T-helper 2 cell treated with Interferon-gamma antibody and Interleukin-4, amounts not matched to agents 5 μg/mL and 100 μg/mL, for 36 hours (primary cell): ENCODE measurements at regions not wholly inside any gene's neighbourhood (a gene's known extent, or its start where the extent isn't known, plus 50 kb on each side); places are given as distances from the start of the nearest gene placed in this dataset.

ENCODE experiments used
- DNase-seq: peaks from one replicate; pipeline ENCODE4 v3.0.0; 2021; ENCODE audit warnings: low spot score
- H3K27ac Mint-ChIP-seq: one replicate; pipeline ENCODE4 v1.8.0; 2021; ENCODE audit warnings: mild to moderate bottlenecking, mixed read lengths
- H3K27me3 Mint-ChIP-seq: one replicate; pipeline ENCODE4 v1.8.0; 2021; ENCODE audit warnings: low read depth, mixed read lengths
- H3K36me3 Mint-ChIP-seq: one replicate; pipeline ENCODE4 v1.8.0; 2021; ENCODE audit warnings: low read depth, mixed read lengths
- H3K4me1 Mint-ChIP-seq: one replicate; pipeline ENCODE4 v1.8.0; 2021; ENCODE audit warnings: low read depth, mixed read lengths
- H3K4me3 Mint-ChIP-seq: one replicate; pipeline ENCODE4 v1.8.0; 2022; ENCODE audit warnings: mild to moderate bottlenecking, moderate library complexity, mixed read lengths
- H3K9me3 Mint-ChIP-seq: one replicate; pipeline ENCODE4 v1.8.0; 2021; ENCODE audit warnings: mixed read lengths

DNA sequence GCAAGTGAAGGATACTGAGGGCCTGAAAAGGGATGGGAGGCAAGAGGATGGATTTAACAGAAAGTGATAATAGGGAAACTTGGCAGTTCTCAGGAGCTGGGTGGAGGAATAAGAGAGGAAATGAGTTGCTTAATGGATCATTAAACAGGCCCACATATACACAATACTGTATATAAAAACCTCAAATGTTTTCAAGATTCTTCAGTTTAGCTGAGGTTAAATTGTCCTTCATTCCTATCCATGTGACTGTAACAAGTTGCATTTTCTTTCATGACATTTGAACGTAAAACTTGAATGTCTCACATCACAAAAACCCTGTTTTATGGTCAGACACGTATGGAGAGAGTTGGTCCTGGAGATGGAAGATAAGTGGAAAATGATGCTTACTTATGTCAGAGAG is 76.5 kb upstream of the PLAC8 start:
- Mint-ChIP-seq H3K9me3 (no peaks in the 10 kb centered on the region), H3K4me3 (no peak overlapping the region), H3K4me1 (peaks cover 3% of the 10 kb centered on the region), H3K27ac (no peak overlapping the region), H3K27me3 (peaks cover 7% of the 10 kb centered on the region), H3K36me3 (peaks cover 1% of the 10 kb centered on the region)
- DNase-seq, result no peak

DNA sequence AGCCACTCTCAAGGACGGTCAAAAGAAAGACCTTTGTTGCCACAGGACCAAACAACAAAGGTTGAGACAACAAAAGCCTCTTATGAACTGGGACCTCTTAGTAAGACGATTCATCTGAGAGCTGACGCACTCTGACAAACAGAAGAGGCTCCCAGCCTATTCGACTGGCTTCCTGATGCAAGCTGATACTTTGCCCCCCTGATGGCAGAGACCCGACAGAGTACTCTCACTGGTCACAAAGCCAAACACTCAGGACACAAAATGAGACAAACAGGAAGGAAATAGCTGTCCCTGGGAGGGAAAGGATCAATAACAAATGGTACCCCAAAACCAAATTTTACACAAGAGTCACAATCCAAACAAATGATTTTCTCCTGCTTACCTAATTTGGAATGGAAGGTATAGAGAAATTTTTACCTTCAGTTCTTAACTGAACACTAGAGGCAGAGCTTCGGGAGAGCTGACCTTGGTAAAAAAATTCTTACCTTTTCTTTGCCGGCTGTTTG is 75.2 kb upstream of the PLAC8 start:
- Mint-ChIP-seq H3K4me3 (no peak overlapping the region), H3K36me3 (peaks cover 1% of the 10 kb centered on the region), H3K27me3 (peaks cover 7% of the 10 kb centered on the region), H3K27ac (no peak overlapping the region), H3K9me3 (no peaks in the 10 kb centered on the region), H3K4me1 (peaks cover 3% of the 10 kb centered on the region)
- DNase-seq, result no peak

- Mint-ChIP-seq H3K9me3 (no peaks in the 10 kb centered on the region), H3K4me3 (no peak overlapping the region), H3K36me3 (no peaks in the 10 kb centered on the region), H3K4me1 (no peaks in the 10 kb centered on the region), H3K27ac (no peak overlapping the region), H3K27me3 (peaks cover 20% of the 10 kb centered on the region)
- DNase-seq, result no peak
These were observed 66.0 kb upstream of the PLAC8 start for GRCh38 chr4:83180431-83180968.

GRCh38 chr4:83179205-83179604 is 64.7 kb upstream of the PLAC8 start:
- Mint-ChIP-seq H3K9me3 (no peaks in the 10 kb centered on the region), H3K27ac (no peak overlapping the region), H3K36me3 (no peaks in the 10 kb centered on the region), H3K4me3 (no peak overlapping the region), H3K4me1 (no peaks in the 10 kb centered on the region), H3K27me3 (peaks cover 20% of the 10 kb centered on the region)
- no peak for DNase-seq

DNA sequence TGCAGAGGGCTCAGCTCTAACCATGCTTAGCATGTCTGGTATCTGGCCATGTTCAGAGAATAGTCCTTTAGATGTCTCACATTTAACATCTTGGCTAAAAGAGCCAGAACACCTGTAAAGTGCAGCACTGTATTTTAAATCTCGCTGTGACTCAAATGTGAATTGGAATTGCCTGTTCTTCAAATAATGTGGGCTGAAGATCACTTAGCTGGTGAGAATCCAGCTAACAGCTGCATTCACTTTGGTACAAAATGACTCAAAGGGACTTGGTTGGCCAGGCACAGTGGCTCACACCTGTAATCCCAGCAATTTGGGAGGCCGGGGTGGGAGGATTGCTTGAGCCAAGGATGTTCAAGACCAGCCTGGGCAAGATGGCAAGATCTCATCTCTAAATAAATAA is 63.5 kb upstream of the PLAC8 start:
- no peak for DNase-seq
- no peak overlapping the region for H3K27ac Mint-ChIP-seq
- no peaks in the 10 kb centered on the region for H3K4me1 Mint-ChIP-seq
- no peak overlapping the region for H3K4me3 Mint-ChIP-seq
- no peaks in the 10 kb centered on the region for H3K9me3 Mint-ChIP-seq
- H3K27me3 Mint-ChIP-seq, result peaks cover 16% of the 10 kb centered on the region
- H3K36me3 Mint-ChIP-seq, result no peaks in the 10 kb centered on the region

- Mint-ChIP-seq H3K9me3 (no peaks in the 10 kb centered on the region), H3K4me1 (no peaks in the 10 kb centered on the region), H3K27ac (no peak overlapping the region), H3K36me3 (no peaks in the 10 kb centered on the region), H3K4me3 (no peak overlapping the region), H3K27me3 (peaks cover 16% of the 10 kb centered on the region)
- no peak for DNase-seq
These were observed 62.7 kb upstream of the PLAC8 start for GRCh38 chr4:83177182-83177581.

DNA sequence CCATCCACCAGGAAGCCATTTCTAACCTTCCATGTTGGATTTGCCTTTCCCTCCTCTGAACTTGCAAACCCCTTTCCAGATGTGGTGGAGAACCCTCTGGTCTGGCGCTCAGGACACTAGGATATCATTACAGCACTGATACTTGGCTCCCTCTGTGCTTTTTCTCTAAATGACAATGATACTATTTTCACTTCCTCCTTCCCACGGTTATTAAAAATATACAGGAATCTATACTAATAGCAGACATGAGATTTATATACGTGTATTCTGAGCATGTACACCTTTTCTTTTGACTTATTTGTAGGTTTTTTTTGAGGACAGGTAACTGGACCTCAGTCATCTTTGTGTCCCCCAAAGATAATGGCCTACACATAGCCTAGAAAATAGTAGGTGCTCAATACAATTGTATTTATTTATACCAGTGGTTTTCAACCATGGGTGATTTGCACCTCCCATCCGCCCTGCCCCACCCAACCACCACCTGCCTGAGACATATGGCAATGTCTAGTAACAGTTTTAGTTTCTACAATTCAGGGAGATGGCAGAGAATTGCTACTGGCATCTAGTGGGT is 60.4 kb upstream of the PLAC8 start:
- Mint-ChIP-seq H3K4me1 (peaks cover 4% of the 10 kb centered on the region), H3K27me3 (peaks cover 12% of the 10 kb centered on the region), H3K4me3 (no peak overlapping the region), H3K36me3 (peaks cover 2% of the 10 kb centered on the region), H3K9me3 (no peaks in the 10 kb centered on the region), H3K27ac (no peak overlapping the region)
- no peak for DNase-seq

DNA sequence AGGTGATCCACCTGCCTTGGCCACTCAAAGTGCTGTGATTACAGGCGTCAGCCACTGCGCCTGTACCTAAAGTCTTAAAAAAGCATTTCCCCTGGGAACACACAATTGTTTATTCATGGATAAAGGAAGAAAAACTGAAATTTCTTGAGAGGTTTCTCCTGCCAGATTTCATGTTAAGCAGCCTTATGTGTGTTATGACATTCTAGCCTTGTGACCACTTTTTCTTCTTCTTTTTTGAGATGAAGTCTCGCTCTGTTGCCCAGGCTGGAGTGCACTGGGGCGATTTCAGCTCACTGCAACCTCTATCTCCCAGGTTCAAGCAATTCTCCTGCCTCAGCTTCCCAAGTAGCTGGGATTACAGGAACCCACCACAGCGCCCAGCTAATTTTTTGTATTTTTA is 57.8 kb upstream of the PLAC8 start:
- peaks cover 4% of the 10 kb centered on the region for H3K27me3 Mint-ChIP-seq
- no peak overlapping the region for H3K4me3 Mint-ChIP-seq
- DNase-seq, result no peak
- no peak overlapping the region for H3K27ac Mint-ChIP-seq
- H3K4me1 Mint-ChIP-seq, result peaks cover 4% of the 10 kb centered on the region
- no peaks in the 10 kb centered on the region for H3K9me3 Mint-ChIP-seq
- H3K36me3 Mint-ChIP-seq, result peaks cover 2% of the 10 kb centered on the region

DNA sequence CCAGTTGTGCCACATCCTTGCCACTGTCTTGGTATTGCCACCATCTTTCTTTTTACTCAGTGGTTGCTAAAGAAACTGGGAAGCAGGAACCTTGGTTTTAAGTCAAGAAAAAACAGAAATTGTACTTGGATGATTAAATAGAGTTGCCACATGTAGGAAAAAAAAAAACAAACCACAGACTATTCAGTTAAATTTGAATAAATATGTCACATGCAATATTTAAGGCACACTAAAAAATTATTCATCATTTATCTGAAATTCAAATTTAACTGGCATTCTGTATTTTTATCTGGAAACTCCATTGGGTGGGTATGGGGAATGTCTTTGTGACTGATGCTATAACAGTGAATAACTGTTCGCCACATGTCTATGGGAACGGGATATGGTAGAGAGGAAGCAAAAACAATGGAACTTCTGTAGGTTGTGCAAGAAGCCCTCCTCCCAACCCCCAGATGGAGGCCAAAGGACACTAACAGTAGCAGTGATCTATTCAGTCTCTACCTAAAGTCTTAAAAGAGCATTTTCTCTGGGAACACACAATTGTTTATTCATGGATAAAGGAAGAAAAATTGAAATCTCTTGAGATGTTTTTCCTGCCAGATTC is 57.0 kb upstream of the PLAC8 start:
- H3K9me3 Mint-ChIP-seq, result no peaks in the 10 kb centered on the region
- H3K4me1 Mint-ChIP-seq, result peaks cover 4% of the 10 kb centered on the region
- DNase-seq, result no peak
- no peak overlapping the region for H3K27ac Mint-ChIP-seq
- peaks cover 10% of the 10 kb centered on the region for H3K27me3 Mint-ChIP-seq
- no peak overlapping the region for H3K4me3 Mint-ChIP-seq
- peaks cover 2% of the 10 kb centered on the region for H3K36me3 Mint-ChIP-seq

GRCh38 chr4:83170952-83171399 is 56.4 kb upstream of the PLAC8 start:
- Mint-ChIP-seq H3K4me1 (peaks cover 4% of the 10 kb centered on the region), H3K9me3 (no peaks in the 10 kb centered on the region), H3K27ac (peak overlapping the region; percentile 68), H3K27me3 (peaks cover 15% of the 10 kb centered on the region), H3K4me3 (no peak overlapping the region), H3K36me3 (peaks cover 2% of the 10 kb centered on the region)
- no peak for DNase-seq
